ENCODE measurements at regions not wholly inside any gene's neighbourhood (a gene's known extent, or its start where the extent isn't known, plus 50 kb on each side); places are given as distances from the start of the nearest gene placed in this dataset.

DNA sequence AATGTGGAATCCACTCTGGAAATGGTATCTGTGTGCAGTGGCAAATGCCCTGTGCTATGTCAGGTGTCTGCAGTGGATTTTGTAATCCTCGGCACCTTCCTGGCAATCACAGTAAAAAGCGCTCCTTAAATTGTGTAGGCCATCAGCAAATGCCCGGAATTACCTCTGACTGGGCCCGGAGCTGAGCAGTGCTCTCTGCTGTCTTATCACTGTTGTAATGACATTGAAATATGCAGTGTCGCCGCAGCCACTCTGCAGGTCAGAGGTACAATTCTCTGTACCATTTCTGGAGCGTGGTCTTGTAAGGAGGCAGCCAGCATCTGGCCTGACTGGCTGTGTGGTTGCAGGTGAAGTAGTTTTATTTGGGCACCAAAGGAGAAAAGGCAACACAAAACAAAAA lies 416.4 kb upstream of the MKI67 start:
- TF ChIP-seq, protein P1, sequence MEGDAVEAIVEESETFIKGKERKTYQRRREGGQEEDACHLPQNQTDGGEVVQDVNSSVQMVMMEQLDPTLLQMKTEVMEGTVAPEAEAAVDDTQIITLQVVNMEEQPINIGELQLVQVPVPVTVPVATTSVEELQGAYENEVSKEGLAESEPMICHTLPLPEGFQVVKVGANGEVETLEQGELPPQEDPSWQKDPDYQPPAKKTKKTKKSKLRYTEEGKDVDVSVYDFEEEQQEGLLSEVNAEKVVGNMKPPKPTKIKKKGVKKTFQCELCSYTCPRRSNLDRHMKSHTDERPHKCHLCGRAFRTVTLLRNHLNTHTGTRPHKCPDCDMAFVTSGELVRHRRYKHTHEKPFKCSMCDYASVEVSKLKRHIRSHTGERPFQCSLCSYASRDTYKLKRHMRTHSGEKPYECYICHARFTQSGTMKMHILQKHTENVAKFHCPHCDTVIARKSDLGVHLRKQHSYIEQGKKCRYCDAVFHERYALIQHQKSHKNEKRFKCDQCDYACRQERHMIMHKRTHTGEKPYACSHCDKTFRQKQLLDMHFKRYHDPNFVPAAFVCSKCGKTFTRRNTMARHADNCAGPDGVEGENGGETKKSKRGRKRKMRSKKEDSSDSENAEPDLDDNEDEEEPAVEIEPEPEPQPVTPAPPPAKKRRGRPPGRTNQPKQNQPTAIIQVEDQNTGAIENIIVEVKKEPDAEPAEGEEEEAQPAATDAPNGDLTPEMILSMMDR (IDR thresholded peaks at IDR 0.05; ENCODE audit: borderline replicate concordance, insufficient read depth, low read depth, low read length), result no peak
- no peak overlapping the region for H3K4me3 ChIP-seq (ENCODE audit: low read depth, low read length)

DNA sequence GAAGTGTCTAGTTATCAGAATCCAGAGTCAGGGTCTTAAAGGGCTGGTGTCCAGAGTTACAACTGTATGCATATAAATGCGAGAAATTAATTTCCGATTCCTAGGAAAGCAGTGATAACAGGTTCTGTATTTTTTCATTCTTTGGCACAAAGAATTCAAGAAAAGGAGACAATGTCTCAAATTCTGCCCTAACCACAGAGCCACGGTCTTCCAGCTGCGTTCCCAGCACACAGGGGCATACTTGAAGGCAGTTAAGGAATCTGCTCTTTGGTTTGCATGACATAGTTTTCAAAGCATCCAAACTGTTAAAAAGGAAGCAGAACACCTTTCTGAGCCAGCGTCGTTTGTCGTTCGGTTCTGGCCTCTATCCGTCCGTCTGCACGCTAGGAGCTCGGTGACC lies 416.9 kb upstream of the MKI67 start:
- TF ChIP-seq, protein P1 (IDR thresholded peaks at IDR 0.05; ENCODE audit: borderline replicate concordance, insufficient read depth, low read depth, low read length), result no peak
- H3K4me3 ChIP-seq (ENCODE audit: low read depth, low read length), result no peak overlapping the region

DNA sequence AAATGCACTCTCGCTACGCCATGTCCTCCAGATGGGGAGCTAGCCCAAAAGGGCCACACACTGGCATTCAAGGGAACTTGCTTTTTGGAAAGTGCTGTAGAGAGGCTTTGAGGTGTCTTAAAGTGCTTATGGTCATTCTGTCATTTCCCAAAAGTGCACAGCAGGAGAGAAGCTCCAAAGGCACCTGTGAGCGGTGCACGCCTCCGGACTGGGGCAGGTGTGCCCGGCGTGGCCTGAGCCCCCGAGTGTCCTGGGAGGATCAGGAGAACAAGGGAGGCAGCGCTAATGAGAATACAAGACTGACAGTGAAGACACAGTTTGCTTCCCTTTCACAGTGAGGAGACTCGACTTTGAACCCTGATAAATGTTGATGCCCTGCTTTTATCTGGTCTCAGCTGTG lies 419.0 kb upstream of the MKI67 start:
- TF ChIP-seq, protein P1 (IDR thresholded peaks at IDR 0.05; ENCODE audit: borderline replicate concordance, insufficient read depth, low read depth, low read length), result no peak

DNA sequence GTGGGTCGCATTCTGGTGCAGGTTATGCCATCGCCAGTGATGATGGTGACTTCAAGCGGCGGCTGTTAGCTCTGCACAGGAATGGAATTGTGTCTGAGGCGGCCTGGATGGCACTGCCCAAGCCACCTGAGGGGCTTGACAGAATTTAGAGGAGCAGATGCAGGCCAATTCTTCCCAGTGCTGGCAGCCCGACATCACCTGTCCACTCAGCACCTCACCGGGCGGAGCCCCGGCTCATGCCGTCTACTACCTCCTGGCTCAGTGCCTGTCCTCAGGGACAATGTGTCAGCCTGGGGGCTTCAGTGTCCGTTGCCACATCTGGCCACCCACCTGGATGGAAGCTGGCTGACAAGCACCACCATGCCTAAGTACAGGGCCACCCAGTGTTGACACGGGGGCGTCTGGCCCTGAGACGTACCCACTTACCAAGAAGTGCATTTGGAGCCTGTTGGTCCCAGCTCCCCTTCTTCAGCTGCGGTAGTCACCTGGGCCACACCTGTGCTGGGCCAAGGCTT lies 420.5 kb upstream of the MKI67 start:
- TF ChIP-seq, protein P1 (IDR thresholded peaks at IDR 0.05; ENCODE audit: borderline replicate concordance, insufficient read depth, low read depth, low read length), result no peak
- H3K4me3 ChIP-seq (ENCODE audit: low read depth, low read length), result no peak overlapping the region

More for the DNA sequence above, 419.0 kb upstream of the MKI67 start:
- no peak overlapping the region for H3K4me3 ChIP-seq (ENCODE audit: low read depth, low read length)

DNA sequence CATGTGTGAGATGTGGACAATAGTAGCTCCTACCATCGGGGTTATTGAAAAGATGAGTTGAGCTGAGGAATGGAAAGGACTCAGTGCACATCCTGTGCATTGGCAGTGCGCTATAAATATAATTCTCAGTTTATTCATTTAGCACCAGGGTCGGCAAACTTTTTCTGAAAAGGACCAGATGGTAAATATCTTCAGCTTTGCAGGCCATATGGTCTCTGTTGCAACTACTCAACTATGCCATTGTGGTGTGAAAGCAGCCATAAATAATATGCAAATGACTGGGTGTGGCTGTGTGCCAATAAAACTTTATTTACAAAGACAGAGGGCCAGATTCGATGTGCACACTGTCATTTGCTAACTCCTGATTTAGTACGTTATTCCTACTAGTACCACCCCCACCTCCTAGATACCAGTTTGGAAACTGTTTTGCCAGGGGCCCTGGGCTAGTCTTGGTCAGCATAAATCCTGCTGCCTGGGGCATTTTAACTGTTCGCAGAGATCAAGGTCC lies 422.9 kb upstream of the MKI67 start:
- TF ChIP-seq, protein P1 (IDR thresholded peaks at IDR 0.05; ENCODE audit: borderline replicate concordance, insufficient read depth, low read depth, low read length), result no peak
- no peak overlapping the region for H3K4me3 ChIP-seq (ENCODE audit: low read depth, low read length)

DNA sequence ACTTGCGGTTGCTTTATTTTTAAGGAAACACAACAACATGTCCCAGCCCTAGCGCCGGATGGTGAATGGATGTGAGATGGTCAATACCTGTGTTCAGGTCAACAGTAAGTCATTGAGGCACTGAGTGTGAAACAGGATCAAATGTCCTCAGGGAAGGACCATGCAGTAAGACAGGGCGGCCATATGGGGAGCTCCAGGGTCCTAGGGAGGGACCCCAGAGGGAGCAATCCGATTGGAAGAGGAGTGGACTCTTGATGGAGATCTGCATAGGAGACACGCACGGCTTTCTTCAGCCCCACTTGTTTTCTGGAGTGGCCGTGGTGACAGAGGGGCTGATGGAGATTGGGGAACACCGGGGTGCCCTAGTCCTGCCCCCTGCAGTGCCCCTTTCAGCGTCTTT lies 423.8 kb upstream of the MKI67 start:
- H3K4me3 ChIP-seq (ENCODE audit: low read depth, low read length), result no peak overlapping the region
- TF ChIP-seq, protein P1 (IDR thresholded peaks at IDR 0.05; ENCODE audit: borderline replicate concordance, insufficient read depth, low read depth, low read length), result no peak

DNA sequence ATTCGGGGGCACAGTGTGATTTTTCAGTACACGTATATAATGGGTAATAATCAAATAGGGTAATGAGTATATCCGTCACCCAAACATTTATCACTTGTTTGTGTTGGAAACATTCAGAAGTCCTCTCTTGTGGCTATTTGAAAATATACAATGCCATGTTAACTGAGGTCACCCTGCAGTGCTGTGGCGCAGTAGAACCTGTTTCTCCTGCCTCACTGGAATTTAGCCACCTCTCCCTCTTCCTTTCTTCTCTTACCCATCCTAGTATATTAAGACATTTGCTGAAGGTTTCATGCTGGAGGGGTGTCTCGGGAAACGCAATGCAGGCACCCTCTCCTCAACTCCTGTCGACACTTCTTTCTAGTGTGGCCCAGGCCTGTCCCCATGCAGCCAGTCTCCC lies 425.3 kb upstream of the MKI67 start:
- H3K4me3 ChIP-seq (ENCODE audit: low read depth, low read length), result no peak overlapping the region
- TF ChIP-seq, protein P1 (IDR thresholded peaks at IDR 0.05; ENCODE audit: borderline replicate concordance, insufficient read depth, low read depth, low read length), result no peak
